Gastroesophageal sphincter (tissue), 4 donors: ENCODE measurements at regions not wholly inside any gene's neighbourhood (a gene's known extent, or its start where the extent isn't known, plus 50 kb on each side); places are given as distances from the start of the nearest gene placed in this dataset.

ENCODE experiments used
- ATAC-seq: fragments of 150-250 bp; one replicate; pipeline ENCODE4 v1.9.1; 2016; ENCODE audit warnings: mild to moderate bottlenecking, moderate library complexity
- H3K27ac ChIP-seq, 4 donors: fragments of 200-600 bp; sonication (generic) in 3 of 4; 1 replicate in 3 of 4; 2 replicates in 1 of 4; pipeline ENCODE4 v1.5.1; 2016 to 2019
- H3K27me3 ChIP-seq: fragments of 200-600 bp; sonication (generic); one replicate; pipeline ENCODE4 v1.5.1; 2019
- H3K36me3 ChIP-seq, 2 donors: fragments of 200-600 bp; sonication (generic); one replicate each; pipeline ENCODE4 v1.5.1; 2019; ENCODE audit warnings: control low read depth in 1 of 2
- H3K4me1 ChIP-seq, 3 donors: fragments of 200-600 bp; sonication (generic); 1 replicate in 2 of 3; 2 replicates in 1 of 3; pipeline ENCODE4 v1.5.1; 2016 to 2019; ENCODE audit warnings: control low read depth in 2 of 3
- H3K4me3 ChIP-seq, 2 donors: fragments of 200-600 bp; sonication (generic); one replicate each; pipeline ENCODE4 v1.5.1; 2019; ENCODE audit warnings: mild to moderate bottlenecking in 1 of 2, moderate library complexity in 1 of 2
- H3K9me3 ChIP-seq, 3 donors: fragments of 200-600 bp; sonication (generic); one replicate each; pipeline ENCODE4 v1.5.1; 2017 to 2019; ENCODE audit warnings: control low read depth in 2 of 3
- EP300 ChIP-seq: sonication (generic); formaldehyde crosslinking; IDR thresholded peaks from one replicate; pipeline ENCODE4 v1.6.1; 2017; ENCODE audit warnings: antibody characterized with exemption, mild to moderate bottlenecking
- POLR2A ChIP-seq, 2 donors: fragments of 450-650 bp; IDR thresholded peaks; one replicate each; pipeline ENCODE4 v1.6.1; 2017; ENCODE audit warnings: antibody characterized with exemption in 2 of 2, mild to moderate bottlenecking in 2 of 2, moderate library complexity in 1 of 2
- POLR2AphosphoS5 ChIP-seq: sonication (generic); formaldehyde crosslinking; IDR thresholded peaks from one replicate; pipeline ENCODE4 v1.6.1; 2017; ENCODE audit warnings: antibody characterized with exemption
- WGBS, 2 donors: methylation state at CpG; one replicate each; pipeline ENCODE4 v1.1.5; 2018; ENCODE audit warnings: low coverage in 1 of 2; 5-methylcytosine and 5-hydroxymethylcytosine counted together
- TF ChIP-seq, protein P1 (sequence below), 4 experiments: fragments of 200-600 bp in 2 of 4; fragments of 450-650 bp in 2 of 4; sonication (generic) in 1 of 4; IDR thresholded peaks; one replicate each; pipeline ENCODE4 v1.5.1; 2017 to 2019; ENCODE audit warnings: antibody characterized with exemption in 4 of 4, mild to moderate bottlenecking in 2 of 4, moderate library complexity in 2 of 4

DNA sequence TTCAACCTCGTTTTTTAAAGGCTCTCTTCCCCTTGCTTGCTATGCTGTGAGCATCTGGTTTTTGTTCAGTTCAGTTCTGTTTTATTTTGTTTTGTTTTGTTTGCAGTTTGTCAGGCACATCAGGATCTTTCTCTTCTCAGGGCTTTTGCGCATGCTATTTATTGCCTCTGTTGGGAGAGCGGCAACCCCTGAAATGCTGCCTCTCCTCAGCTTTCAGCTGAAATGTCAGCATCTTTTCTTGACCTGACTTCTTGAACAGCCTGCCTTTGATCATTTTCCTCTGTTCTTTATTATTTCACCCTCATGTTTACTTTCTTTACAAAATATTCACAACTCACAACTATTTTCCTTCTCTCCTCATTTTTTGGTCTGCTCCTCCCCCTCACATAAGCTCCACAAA lies 50.4 kb upstream of the RC3H1 start:
- H3K4me1 ChIP-seq = peaks cover 0 to 12% (median 0%) of the 10 kb centered on the region in 3 donors
- no peaks in the 10 kb centered on the region for H3K36me3 ChIP-seq
- no peak overlapping the region for H3K27ac ChIP-seq

More for the DNA sequence above, 50.4 kb upstream of the RC3H1 start:
- Histone ChIP-seq H3K9me3 (no peaks in the 10 kb centered on the region), H3K4me3 (no peak overlapping the region), H3K27me3 (no peaks in the 10 kb centered on the region)
- no peak for ATAC-seq
- WGBS, 2 donors = 38 to 82% methylated on average over 1 to 3 of the region's 3 CpGs
- TF ChIP-seq EP300 = no peak
- no peak for TF ChIP-seq POLR2A (IDR thresholded peaks at IDR 0.05)
- TF ChIP-seq POLR2AphosphoS5 = no peak
- TF ChIP-seq, protein P1, sequence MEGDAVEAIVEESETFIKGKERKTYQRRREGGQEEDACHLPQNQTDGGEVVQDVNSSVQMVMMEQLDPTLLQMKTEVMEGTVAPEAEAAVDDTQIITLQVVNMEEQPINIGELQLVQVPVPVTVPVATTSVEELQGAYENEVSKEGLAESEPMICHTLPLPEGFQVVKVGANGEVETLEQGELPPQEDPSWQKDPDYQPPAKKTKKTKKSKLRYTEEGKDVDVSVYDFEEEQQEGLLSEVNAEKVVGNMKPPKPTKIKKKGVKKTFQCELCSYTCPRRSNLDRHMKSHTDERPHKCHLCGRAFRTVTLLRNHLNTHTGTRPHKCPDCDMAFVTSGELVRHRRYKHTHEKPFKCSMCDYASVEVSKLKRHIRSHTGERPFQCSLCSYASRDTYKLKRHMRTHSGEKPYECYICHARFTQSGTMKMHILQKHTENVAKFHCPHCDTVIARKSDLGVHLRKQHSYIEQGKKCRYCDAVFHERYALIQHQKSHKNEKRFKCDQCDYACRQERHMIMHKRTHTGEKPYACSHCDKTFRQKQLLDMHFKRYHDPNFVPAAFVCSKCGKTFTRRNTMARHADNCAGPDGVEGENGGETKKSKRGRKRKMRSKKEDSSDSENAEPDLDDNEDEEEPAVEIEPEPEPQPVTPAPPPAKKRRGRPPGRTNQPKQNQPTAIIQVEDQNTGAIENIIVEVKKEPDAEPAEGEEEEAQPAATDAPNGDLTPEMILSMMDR (IDR thresholded peaks at IDR 0.05) = no peak
